Naive B cell (primary cell): ENCODE measurements at regions not wholly inside any gene's neighbourhood (a gene's known extent, or its start where the extent isn't known, plus 50 kb on each side); places are given as distances from the start of the nearest gene placed in this dataset.
"Not testable (repeated sequence)": the region's sequence is repeated elsewhere in the genome, so short reads cannot be mapped to it uniquely, and the experiment has no call there.

Source experiments
- ATAC-seq, 2 donors: fragments of 150-1000 bp; cut with Tn5 transposase; 2 replicates each; pipeline ENCODE4 v1.10.0; 2021; ENCODE audit warnings: low read depth in 2 of 2, mild to moderate bottlenecking in 2 of 2, moderate library complexity in 2 of 2
- DNase-seq: peaks from one replicate; pipeline ENCODE4 v3.0.0; 2022
- H3K27ac Mint-ChIP-seq, 6 donors: one replicate each; pipeline ENCODE4 v1.8.0; 2020 to 2022; ENCODE audit warnings: mild to moderate bottlenecking in 6 of 6, mixed read lengths in 6 of 6, moderate library complexity in 5 of 6, inconsistent platforms in 2 of 6
- H3K27me3 Mint-ChIP-seq, 3 donors: one replicate each; pipeline ENCODE4 v1.8.0; 2021 to 2022; ENCODE audit warnings: mixed read lengths in 3 of 3, mild to moderate bottlenecking in 1 of 3
- H3K36me3 Mint-ChIP-seq, 2 donors: one replicate each; pipeline ENCODE4 v1.8.0; 2020 to 2022; ENCODE audit warnings: mixed read lengths in 2 of 2, inconsistent platforms in 1 of 2, mild to moderate bottlenecking in 1 of 2
- H3K4me1 Mint-ChIP-seq, 3 donors: one replicate each; pipeline ENCODE4 v1.8.0; 2020 to 2022; ENCODE audit warnings: mixed read lengths in 3 of 3, inconsistent platforms in 1 of 3, mild to moderate bottlenecking in 1 of 3, moderate library complexity in 1 of 3
- H3K4me3 Mint-ChIP-seq, 8 donors: one replicate each; pipeline ENCODE4 v1.8.0; 2020 to 2022; ENCODE audit warnings: mild to moderate bottlenecking in 8 of 8, mixed read lengths in 8 of 8, moderate library complexity in 8 of 8, inconsistent platforms in 2 of 8
- H3K9me3 Mint-ChIP-seq, 7 donors: one replicate each; pipeline ENCODE4 v1.8.0; 2020 to 2022; ENCODE audit warnings: mixed read lengths in 7 of 7, mild to moderate bottlenecking in 5 of 7, inconsistent platforms in 2 of 7, moderate library complexity in 1 of 7

- H3K27ac Mint-ChIP-seq = no peak overlapping the region
Measured at GRCh38 chr22:49705216-49705971, 122.3 kb downstream of the BRD1 start.

GRCh38 chr22:49704345-49705215 is 123.1 kb downstream of the BRD1 start:
- H3K4me3 Mint-ChIP-seq = no peak overlapping the region
- no peak overlapping the region for H3K27ac Mint-ChIP-seq
- H3K4me1 Mint-ChIP-seq = peaks cover 2 to 7% (median 4%) of the 10 kb centered on the region in 3 donors
- H3K27me3 Mint-ChIP-seq = peaks cover 52 to 72% (median 63%) of the 10 kb centered on the region in 3 donors
- H3K36me3 Mint-ChIP-seq = peaks cover 6 to 27% of the 10 kb centered on the region in 2 donors
- DNase-seq (no peak), ATAC-seq (no peak)
- H3K9me3 Mint-ChIP-seq = peaks cover 12 to 38% (median 35%) of the 10 kb centered on the region in 7 donors

More at GRCh38 chr22:49705216-49705971, 122.3 kb downstream of the BRD1 start:
- Mint-ChIP-seq H3K27me3 (peaks cover 59 to 79% (median 69%) of the 10 kb centered on the region in 3 donors), H3K36me3 (peaks cover 6 to 33% of the 10 kb centered on the region in 2 donors), H3K9me3 (peaks cover 17 to 45% (median 41%) of the 10 kb centered on the region in 7 donors), H3K4me3 (peak overlapping the region in 3 of 8 donors; percentile 34 to 72 (median 57)), H3K4me1 (peaks cover 2 to 7% (median 4%) of the 10 kb centered on the region in 3 donors)
- ATAC-seq (no peak), DNase-seq (no peak)

- peaks cover 12 to 32% (median 29%) of the 10 kb centered on the region in 7 donors for H3K9me3 Mint-ChIP-seq
- peaks cover 46 to 67% (median 57%) of the 10 kb centered on the region in 3 donors for H3K27me3 Mint-ChIP-seq
- DNase-seq = no peak
Measured at GRCh38 chr22:49703990-49704344, 123.7 kb downstream of the BRD1 start.

GRCh38 chr22:49703505-49703904 is 124.2 kb downstream of the BRD1 start:
- no peak for ATAC-seq
- peaks cover 42 to 62% (median 53%) of the 10 kb centered on the region in 3 donors for H3K27me3 Mint-ChIP-seq
- DNase-seq = no peak
- H3K9me3 Mint-ChIP-seq = peaks cover 12 to 31% (median 25%) of the 10 kb centered on the region in 7 donors
- peak overlapping the region in 2 of 8 donors; percentile 62 to 65 for H3K4me3 Mint-ChIP-seq
- H3K36me3 Mint-ChIP-seq = peaks cover 6 to 17% of the 10 kb centered on the region in 2 donors
- peaks cover 2 to 7% (median 4%) of the 10 kb centered on the region in 3 donors for H3K4me1 Mint-ChIP-seq
- no peak overlapping the region for H3K27ac Mint-ChIP-seq

More at GRCh38 chr22:49703990-49704344, 123.7 kb downstream of the BRD1 start:
- Mint-ChIP-seq H3K4me3 (no peak overlapping the region), H3K27ac (no peak overlapping the region), H3K4me1 (peaks cover 2 to 7% (median 4%) of the 10 kb centered on the region in 3 donors), H3K36me3 (peaks cover 6 to 21% of the 10 kb centered on the region in 2 donors)
- ATAC-seq = no peak

- peaks cover 6 to 15% of the 10 kb centered on the region in 2 donors for H3K36me3 Mint-ChIP-seq
- ATAC-seq (no peak), DNase-seq (no peak)
- H3K9me3 Mint-ChIP-seq = peaks cover 18 to 42% (median 32%) of the 10 kb centered on the region in 7 donors
- H3K4me1 Mint-ChIP-seq = peaks cover 2 to 7% (median 4%) of the 10 kb centered on the region in 3 donors
- no peak overlapping the region for H3K4me3 Mint-ChIP-seq
- peak overlapping the region in 1 of 6 donors; percentile 33 for H3K27ac Mint-ChIP-seq
- peaks cover 41 to 49% (median 49%) of the 10 kb centered on the region in 3 donors for H3K27me3 Mint-ChIP-seq
Measured at GRCh38 chr22:49702068-49702397, 125.6 kb downstream of the BRD1 start.

GRCh38 chr22:49701380-49702067 is 126.1 kb downstream of the BRD1 start:
- Mint-ChIP-seq H3K4me3 (no peak overlapping the region), H3K27ac (peak overlapping the region in 1 of 6 donors; percentile 33), H3K4me1 (peaks cover 2 to 7% (median 4%) of the 10 kb centered on the region in 3 donors), H3K27me3 (peaks cover 37 to 46% (median 44%) of the 10 kb centered on the region in 3 donors), H3K36me3 (peaks cover 6 to 15% of the 10 kb centered on the region in 2 donors), H3K9me3 (peaks cover 19 to 45% (median 35%) of the 10 kb centered on the region in 7 donors)
- no peak for ATAC-seq
- DNase-seq = no peak

- ATAC-seq = no peak
- Mint-ChIP-seq H3K27me3 (peaks cover 24 to 34% (median 31%) of the 10 kb centered on the region in 3 donors), H3K4me1 (peaks cover 0 to 4% (median 2%) of the 10 kb centered on the region in 3 donors), H3K4me3 (no peak overlapping the region), H3K9me3 (peaks cover 21 to 55% (median 43%) of the 10 kb centered on the region in 7 donors), H3K36me3 (peaks cover 6 to 15% of the 10 kb centered on the region in 2 donors), H3K27ac (no peak overlapping the region)
- DNase-seq = no peak
Measured at GRCh38 chr22:49699928-49700498, 127.7 kb downstream of the BRD1 start.

GRCh38 chr22:49699476-49699875 is 128.2 kb downstream of the BRD1 start:
- peaks cover 23 to 30% (median 29%) of the 10 kb centered on the region in 3 donors for H3K27me3 Mint-ChIP-seq
- peaks cover 6 to 15% of the 10 kb centered on the region in 2 donors for H3K36me3 Mint-ChIP-seq
- no peak overlapping the region for H3K27ac Mint-ChIP-seq
- H3K4me3 Mint-ChIP-seq = no peak overlapping the region
- peaks cover 21 to 55% (median 43%) of the 10 kb centered on the region in 7 donors for H3K9me3 Mint-ChIP-seq
- DNase-seq (no peak), ATAC-seq (no peak)
- H3K4me1 Mint-ChIP-seq = peaks cover 0 to 4% (median 2%) of the 10 kb centered on the region in 3 donors

GRCh38 chr22:49698616-49699015 is 129.1 kb downstream of the BRD1 start:
- Mint-ChIP-seq H3K9me3 (peaks cover 21 to 52% (median 41%) of the 10 kb centered on the region in 7 donors), H3K27me3 (peaks cover 20 to 22% (median 21%) of the 10 kb centered on the region in 3 donors), H3K36me3 (peaks cover 6 to 15% of the 10 kb centered on the region in 2 donors)
- H3K4me3 Mint-ChIP-seq, H3K4me1 Mint-ChIP-seq, DNase-seq, H3K27ac Mint-ChIP-seq, ATAC-seq: not testable (repeated sequence)

- Mint-ChIP-seq H3K27ac (no peak overlapping the region), H3K4me3 (no peak overlapping the region), H3K9me3 (peaks cover 20 to 47% (median 28%) of the 10 kb centered on the region in 7 donors), H3K36me3 (peaks cover 6 to 15% of the 10 kb centered on the region in 2 donors), H3K27me3 (peaks cover 13 to 18% (median 18%) of the 10 kb centered on the region in 3 donors), H3K4me1 (peaks cover 0 to 4% (median 0%) of the 10 kb centered on the region in 3 donors)
- ATAC-seq (no peak), DNase-seq (no peak)
Measured at GRCh38 chr22:49697047-49697446, 130.6 kb downstream of the BRD1 start.

- DNase-seq (no peak), ATAC-seq (no peak)
- H3K27ac Mint-ChIP-seq = no peak overlapping the region
- peaks cover 12 to 23% (median 21%) of the 10 kb centered on the region in 3 donors for H3K27me3 Mint-ChIP-seq
- H3K9me3 Mint-ChIP-seq = peaks cover 8 to 39% (median 15%) of the 10 kb centered on the region in 7 donors
- no peak overlapping the region for H3K4me3 Mint-ChIP-seq
- no peaks in the 10 kb centered on the region for H3K36me3 Mint-ChIP-seq
- no peaks in the 10 kb centered on the region for H3K4me1 Mint-ChIP-seq
Measured at GRCh38 chr22:49694462-49695260, 133.0 kb downstream of the BRD1 start.

- peaks cover 12 to 28% (median 26%) of the 10 kb centered on the region in 3 donors for H3K27me3 Mint-ChIP-seq
- no peaks in the 10 kb centered on the region for H3K36me3 Mint-ChIP-seq
- H3K9me3 Mint-ChIP-seq = peaks cover 8 to 39% (median 15%) of the 10 kb centered on the region in 7 donors
- DNase-seq (no peak), ATAC-seq (no peak)
- no peaks in the 10 kb centered on the region for H3K4me1 Mint-ChIP-seq
- no peak overlapping the region for H3K4me3 Mint-ChIP-seq
- H3K27ac Mint-ChIP-seq = no peak overlapping the region
Measured at GRCh38 chr22:49693848-49694247, 133.8 kb downstream of the BRD1 start.
